GM12875 (cell line): ENCODE measurements at regions not wholly inside any gene's neighbourhood (a gene's known extent, or its start where the extent isn't known, plus 50 kb on each side); places are given as distances from the start of the nearest gene placed in this dataset.
"Not testable (repeated sequence)": the region's sequence is repeated elsewhere in the genome, so short reads cannot be mapped to it uniquely, and the experiment has no call there.

Source experiments
- H3K4me3 ChIP-seq: one replicate; pipeline ENCODE4 v1.5.1; 2011; ENCODE audit warnings: low read depth, low read length, control low read depth
- TF ChIP-seq, protein P1 (sequence below): IDR thresholded peaks from 2 replicates; pipeline ENCODE4 v1.5.1; 2011; ENCODE audit warnings: low read depth, mild to moderate bottlenecking, control low read depth, inconsistent platforms, low read length, moderate library complexity, borderline replicate concordance; ENCODE audit not compliant: insufficient read depth

DNA sequence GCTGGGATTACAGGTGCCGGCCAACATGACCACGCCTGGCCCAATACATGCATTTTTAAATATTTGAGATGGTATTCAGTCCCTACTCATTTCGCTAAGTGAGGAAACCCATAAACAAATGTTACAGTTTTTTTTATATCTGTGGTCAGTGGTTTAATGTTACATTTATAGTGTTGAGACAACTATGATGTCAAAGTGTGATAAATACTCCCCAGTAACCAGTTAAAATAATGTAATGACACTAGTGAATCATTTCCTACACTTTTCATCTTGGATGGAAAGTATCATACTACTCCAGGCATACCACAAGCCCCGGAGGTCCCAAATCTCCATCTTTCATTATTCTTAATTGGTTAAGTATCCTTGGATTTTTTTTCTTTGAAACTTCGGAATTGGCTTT, 87.5 kb upstream of the KIF26B start:
- TF ChIP-seq, protein P1, sequence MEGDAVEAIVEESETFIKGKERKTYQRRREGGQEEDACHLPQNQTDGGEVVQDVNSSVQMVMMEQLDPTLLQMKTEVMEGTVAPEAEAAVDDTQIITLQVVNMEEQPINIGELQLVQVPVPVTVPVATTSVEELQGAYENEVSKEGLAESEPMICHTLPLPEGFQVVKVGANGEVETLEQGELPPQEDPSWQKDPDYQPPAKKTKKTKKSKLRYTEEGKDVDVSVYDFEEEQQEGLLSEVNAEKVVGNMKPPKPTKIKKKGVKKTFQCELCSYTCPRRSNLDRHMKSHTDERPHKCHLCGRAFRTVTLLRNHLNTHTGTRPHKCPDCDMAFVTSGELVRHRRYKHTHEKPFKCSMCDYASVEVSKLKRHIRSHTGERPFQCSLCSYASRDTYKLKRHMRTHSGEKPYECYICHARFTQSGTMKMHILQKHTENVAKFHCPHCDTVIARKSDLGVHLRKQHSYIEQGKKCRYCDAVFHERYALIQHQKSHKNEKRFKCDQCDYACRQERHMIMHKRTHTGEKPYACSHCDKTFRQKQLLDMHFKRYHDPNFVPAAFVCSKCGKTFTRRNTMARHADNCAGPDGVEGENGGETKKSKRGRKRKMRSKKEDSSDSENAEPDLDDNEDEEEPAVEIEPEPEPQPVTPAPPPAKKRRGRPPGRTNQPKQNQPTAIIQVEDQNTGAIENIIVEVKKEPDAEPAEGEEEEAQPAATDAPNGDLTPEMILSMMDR, result no peak
- no peak overlapping the region for H3K4me3 ChIP-seq

DNA sequence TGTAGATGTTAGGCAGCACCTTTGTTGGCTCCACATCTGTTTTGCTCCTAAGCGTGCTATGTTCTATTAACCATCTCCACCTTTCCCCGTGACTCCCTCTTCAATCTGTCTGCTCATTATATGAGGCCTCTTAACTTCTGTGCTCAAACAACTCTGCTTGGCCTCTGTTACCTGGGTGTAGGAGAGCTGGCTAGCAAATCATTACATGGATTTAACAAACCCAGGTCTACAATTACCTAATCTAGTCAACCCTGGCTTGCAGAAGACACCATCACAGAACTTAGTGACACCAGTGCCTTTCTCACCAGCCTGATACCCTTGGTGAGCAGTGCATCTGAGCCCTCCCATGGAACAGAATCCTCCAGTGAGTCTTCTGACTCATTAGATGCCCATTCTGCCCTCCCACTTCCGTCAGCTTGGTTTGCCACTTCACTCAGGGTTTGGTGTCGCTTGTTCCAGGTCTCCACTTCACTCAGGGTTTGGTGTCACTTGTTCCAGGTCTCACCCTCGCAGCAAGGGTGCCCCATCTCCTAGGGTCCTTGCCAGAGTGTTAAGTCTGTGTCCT, 92.0 kb upstream of the KIF26B start:
- no peak overlapping the region for H3K4me3 ChIP-seq
- TF ChIP-seq, protein P1, result no peak

DNA sequence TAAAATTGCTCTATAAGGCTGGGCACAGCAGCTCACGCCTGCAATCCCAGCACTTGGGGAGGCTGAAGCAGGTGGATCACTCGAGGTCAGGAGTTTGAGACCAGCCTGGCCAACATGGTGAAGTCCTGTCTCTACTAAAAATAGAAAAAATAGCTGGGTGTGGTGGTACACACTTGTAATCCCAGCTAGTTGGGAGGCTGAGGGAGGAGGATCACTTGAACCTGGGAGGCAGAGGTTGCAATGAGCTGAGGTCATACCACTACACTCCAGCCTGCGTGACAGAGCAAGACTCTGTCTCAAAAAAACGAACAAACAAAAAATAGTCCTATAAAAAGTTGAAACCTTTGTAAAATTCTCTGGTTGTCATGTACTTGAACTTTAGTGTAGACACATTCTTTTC, 93.0 kb upstream of the KIF26B start:
- not testable (repeated sequence) for H3K4me3 ChIP-seq

DNA sequence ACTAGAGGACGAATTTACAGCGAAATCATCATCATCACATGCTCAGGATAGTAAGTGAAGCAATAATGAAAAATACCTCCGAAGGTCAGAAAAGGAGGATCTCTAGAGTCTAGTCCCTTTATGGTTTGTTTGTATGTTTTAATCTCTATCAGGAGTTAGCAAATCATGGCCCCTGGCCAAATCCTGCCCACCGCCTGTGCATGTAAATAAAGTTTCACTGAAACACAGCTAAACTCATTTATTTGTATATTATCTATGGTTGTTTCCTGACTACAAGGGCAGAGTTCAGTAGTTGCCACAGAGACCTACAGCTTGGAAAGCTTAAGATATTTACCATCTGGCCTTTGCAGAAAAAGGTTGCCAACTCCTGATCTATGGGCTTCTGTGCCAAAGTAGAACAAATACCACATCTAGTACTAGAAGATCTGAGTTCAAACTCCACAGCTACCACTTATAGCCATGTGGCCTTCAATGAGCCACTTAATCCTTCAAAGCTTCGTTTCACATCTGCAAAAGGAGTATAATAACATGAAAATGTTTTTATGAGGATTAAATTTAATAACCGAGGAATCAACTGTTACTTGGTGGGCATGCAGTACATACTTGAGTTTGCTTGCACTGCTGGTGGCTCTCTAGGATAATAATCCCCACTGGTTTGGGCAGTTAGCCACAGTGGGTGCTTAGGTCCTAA, 94.0 kb upstream of the KIF26B start:
- TF ChIP-seq, protein P1, result no peak
- no peak overlapping the region for H3K4me3 ChIP-seq

DNA sequence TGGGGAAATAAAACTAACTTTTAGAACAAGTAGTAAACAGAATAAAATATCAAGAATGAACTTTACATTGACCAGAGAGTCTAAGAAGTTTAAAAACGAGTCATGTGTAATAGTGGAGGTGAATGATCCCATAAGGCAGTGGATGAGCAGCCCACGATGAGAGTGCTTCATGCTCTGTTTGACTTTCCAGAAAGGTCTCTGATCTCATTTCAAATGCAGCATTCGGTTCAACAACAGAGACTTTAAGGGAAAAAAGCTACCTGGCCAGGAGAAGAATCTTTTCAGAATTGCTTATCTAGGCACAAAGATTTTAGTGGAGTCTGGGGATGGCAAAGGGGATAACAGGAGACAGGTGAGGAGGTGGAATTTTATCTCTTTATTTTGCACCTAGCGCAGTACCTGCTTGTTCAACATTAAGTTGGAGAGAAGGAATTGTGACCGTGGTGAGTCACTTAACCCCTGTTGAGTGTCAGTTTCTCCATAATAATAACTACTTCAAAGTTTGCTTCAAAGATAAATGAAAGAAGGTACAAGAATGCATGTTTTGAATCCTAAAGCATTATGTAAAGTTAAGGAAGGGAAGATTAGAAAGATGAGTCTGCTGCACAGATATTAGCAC, 94.9 kb upstream of the KIF26B start:
- TF ChIP-seq, protein P1, result no peak
- no peak overlapping the region for H3K4me3 ChIP-seq

DNA sequence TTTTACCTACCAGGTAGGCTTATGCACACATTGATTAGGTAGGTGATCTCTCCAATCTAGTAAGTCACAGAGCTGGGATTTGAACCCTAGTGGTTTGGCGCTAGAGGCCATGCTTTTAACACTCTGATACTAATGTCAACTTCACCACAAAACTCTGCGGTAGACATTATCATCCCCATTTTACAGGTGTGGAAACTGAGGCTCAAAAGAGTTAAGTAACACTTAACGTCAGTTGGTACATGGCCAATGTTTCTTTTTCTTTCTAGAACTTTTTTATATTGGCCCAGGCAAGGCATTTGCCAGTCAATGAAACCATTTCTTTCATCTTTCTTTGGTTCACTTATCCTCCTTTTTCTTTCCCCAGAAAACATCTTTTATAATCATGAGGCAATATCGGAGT, 95.9 kb upstream of the KIF26B start:
- TF ChIP-seq, protein P1, result no peak
- H3K4me3 ChIP-seq, result no peak overlapping the region

DNA sequence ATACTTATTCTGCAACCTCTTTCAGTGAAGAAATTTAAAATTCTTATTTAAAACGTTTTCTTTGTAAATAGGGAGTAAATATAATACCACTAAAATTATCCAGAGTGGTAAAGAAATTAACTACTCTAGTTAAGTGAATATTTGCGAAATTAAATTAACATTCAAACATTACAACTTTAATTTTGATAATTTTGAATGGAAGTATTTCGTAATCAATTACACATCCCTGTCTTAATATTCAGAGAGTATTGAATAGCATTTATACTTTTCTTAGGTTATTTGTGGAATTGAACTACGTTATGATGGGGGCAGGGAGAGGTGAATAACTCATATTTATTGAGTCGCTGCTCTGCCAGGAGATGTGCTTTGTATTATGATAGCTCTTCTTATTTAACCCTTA, 96.3 kb upstream of the KIF26B start:
- H3K4me3 ChIP-seq, result no peak overlapping the region
- TF ChIP-seq, protein P1, result no peak
